RWPE2 (cell line): ENCODE measurements at regions not wholly inside any gene's neighbourhood (a gene's known extent, or its start where the extent isn't known, plus 50 kb on each side); places are given as distances from the start of the nearest gene placed in this dataset.

ENCODE experiments used
- ATAC-seq: fragments of 200-7000 bp; cut with Tn5 transposase; 3 replicates; pipeline ENCODE4 v1.9.1; 2021; ENCODE audit warnings: low read depth
- DNase-seq: peaks from one replicate; pipeline ENCODE4 v3.0.0-alpha.2; 2020; ENCODE audit warnings: low spot score
- H3K27ac ChIP-seq: fragments of 450-650 bp; 2 replicates; pipeline ENCODE4 v1.5.1; 2017; ENCODE audit warnings: mild to moderate bottlenecking; ENCODE audit not compliant: poor library complexity, severe bottlenecking
- H3K27me3 ChIP-seq: fragments of 250-450 bp; sonication (Bioruptor Pico); 2 replicates; pipeline ENCODE4 v1.5.1; 2021; ENCODE audit warnings: mild to moderate bottlenecking, moderate library complexity; ENCODE audit not compliant: insufficient read depth, poor library complexity, severe bottlenecking
- H3K36me3 ChIP-seq: fragments of 250-450 bp; sonication (Bioruptor Pico); 2 replicates; pipeline ENCODE4 v1.5.1; 2020; ENCODE audit warnings: low read depth, mild to moderate bottlenecking, moderate library complexity
- H3K4me1 ChIP-seq: fragments of 250-450 bp; sonication (Bioruptor Pico); 2 replicates; pipeline ENCODE4 v1.5.1; 2021; ENCODE audit warnings: mild to moderate bottlenecking, moderate library complexity; ENCODE audit not compliant: insufficient read depth, poor library complexity, severe bottlenecking
- H3K4me3 ChIP-seq: fragments of 250-450 bp; sonication (Bioruptor Pico); 2 replicates; pipeline ENCODE4 v1.5.1; 2021; ENCODE audit warnings: mild to moderate bottlenecking, moderate library complexity; ENCODE audit not compliant: severe bottlenecking
- H3K9me3 ChIP-seq: fragments of 250-450 bp; sonication (Bioruptor Pico); 2 replicates; pipeline ENCODE4 v1.5.1; 2021; ENCODE audit warnings: mild to moderate bottlenecking, moderate library complexity; ENCODE audit not compliant: severe bottlenecking
- TF ChIP-seq, protein P1 (sequence below): fragments of 450-650 bp; IDR thresholded peaks from one replicate; pipeline ENCODE4 v1.5.1; 2017; ENCODE audit warnings: mild to moderate bottlenecking, moderate library complexity; ENCODE audit not compliant: poor library complexity, severe bottlenecking

- DNase-seq (no peak), ATAC-seq (no peak)
- Histone ChIP-seq H3K36me3 (no peaks in the 10 kb centered on the region), H3K4me1 (no peaks in the 10 kb centered on the region), H3K27ac (no peak overlapping the region), H3K4me3 (no peak overlapping the region), H3K27me3 (no peaks in the 10 kb centered on the region), H3K9me3 (no peaks in the 10 kb centered on the region)
- TF ChIP-seq, protein P1, sequence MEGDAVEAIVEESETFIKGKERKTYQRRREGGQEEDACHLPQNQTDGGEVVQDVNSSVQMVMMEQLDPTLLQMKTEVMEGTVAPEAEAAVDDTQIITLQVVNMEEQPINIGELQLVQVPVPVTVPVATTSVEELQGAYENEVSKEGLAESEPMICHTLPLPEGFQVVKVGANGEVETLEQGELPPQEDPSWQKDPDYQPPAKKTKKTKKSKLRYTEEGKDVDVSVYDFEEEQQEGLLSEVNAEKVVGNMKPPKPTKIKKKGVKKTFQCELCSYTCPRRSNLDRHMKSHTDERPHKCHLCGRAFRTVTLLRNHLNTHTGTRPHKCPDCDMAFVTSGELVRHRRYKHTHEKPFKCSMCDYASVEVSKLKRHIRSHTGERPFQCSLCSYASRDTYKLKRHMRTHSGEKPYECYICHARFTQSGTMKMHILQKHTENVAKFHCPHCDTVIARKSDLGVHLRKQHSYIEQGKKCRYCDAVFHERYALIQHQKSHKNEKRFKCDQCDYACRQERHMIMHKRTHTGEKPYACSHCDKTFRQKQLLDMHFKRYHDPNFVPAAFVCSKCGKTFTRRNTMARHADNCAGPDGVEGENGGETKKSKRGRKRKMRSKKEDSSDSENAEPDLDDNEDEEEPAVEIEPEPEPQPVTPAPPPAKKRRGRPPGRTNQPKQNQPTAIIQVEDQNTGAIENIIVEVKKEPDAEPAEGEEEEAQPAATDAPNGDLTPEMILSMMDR, result no peak
Observed at GRCh38 chr11:116300232-116300631, 472.6 kb downstream of the BUD13 start.

DNA sequence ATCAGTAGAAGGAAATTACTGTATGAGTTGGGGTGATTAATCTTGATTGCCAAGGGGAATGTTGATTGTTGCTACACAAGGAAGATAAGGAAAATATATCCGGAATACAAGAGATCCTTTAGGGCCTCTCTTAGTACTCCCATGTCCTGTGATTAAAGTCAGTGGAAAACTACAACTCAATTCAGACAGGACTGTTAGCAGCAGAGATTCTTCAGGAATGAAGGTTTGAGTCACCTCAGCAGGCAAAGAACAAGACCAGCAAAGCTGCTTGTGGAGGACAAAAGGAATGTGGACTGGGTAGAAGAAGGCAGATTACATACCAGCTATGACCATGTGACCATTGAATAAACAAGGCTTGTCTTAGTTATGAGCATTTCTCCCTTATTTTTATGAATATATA, 478.2 kb downstream of the BUD13 start:
- Histone ChIP-seq H3K4me3 (no peak overlapping the region), H3K36me3 (no peaks in the 10 kb centered on the region), H3K27me3 (no peaks in the 10 kb centered on the region), H3K27ac (no peak overlapping the region), H3K4me1 (no peaks in the 10 kb centered on the region), H3K9me3 (no peaks in the 10 kb centered on the region)
- DNase-seq, result no peak
- TF ChIP-seq, protein P1, result no peak
- ATAC-seq, result peak; percentile 75

GRCh38 chr11:116287866-116288265, 484.9 kb downstream of the BUD13 start:
- ATAC-seq, result no peak
- DNase-seq, result no peak
- Histone ChIP-seq H3K4me1 (no peaks in the 10 kb centered on the region), H3K27me3 (no peaks in the 10 kb centered on the region), H3K36me3 (no peaks in the 10 kb centered on the region), H3K4me3 (no peak overlapping the region), H3K9me3 (no peaks in the 10 kb centered on the region), H3K27ac (no peak overlapping the region)
- TF ChIP-seq, protein P1, result no peak

DNA sequence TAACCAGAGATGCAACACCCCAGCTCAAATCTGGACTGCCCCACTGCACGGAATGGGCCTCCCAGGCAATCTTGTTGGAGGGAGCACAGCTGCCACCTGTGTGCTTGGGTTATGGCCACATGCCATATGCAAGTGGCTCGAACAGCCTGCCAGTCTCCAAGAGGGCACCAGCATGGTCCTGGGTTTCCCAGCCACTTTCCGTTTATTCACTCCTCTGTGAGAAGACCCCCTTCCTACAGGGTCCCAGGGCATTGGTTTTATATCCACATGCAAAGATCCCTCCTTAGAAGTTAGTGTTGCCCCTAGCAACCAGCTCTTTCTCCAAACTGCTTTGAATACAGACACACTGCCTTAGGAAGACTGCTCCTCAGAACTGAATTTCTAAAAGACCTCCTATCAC, 487.8 kb downstream of the BUD13 start:
- Histone ChIP-seq H3K36me3 (no peaks in the 10 kb centered on the region), H3K9me3 (no peaks in the 10 kb centered on the region), H3K4me1 (no peaks in the 10 kb centered on the region), H3K27me3 (no peaks in the 10 kb centered on the region), H3K4me3 (no peak overlapping the region), H3K27ac (no peak overlapping the region)
- ATAC-seq (no peak), DNase-seq (no peak)
- TF ChIP-seq, protein P1, result no peak

- DNase-seq (no peak), ATAC-seq (no peak)
- H3K27me3 ChIP-seq, result no peaks in the 10 kb centered on the region
- no peak overlapping the region for H3K27ac ChIP-seq
- H3K4me3 ChIP-seq, result no peak overlapping the region
- no peaks in the 10 kb centered on the region for H3K9me3 ChIP-seq
- no peaks in the 10 kb centered on the region for H3K4me1 ChIP-seq
- TF ChIP-seq, protein P1, result no peak
- no peaks in the 10 kb centered on the region for H3K36me3 ChIP-seq
Observed at GRCh38 chr11:116283300-116283699, 489.5 kb downstream of the BUD13 start.
